ENCODE measurements at regions not wholly inside any gene's neighbourhood (a gene's known extent, or its start where the extent isn't known, plus 50 kb on each side); places are given as distances from the start of the nearest gene placed in this dataset.

GRCh38 chr10:2906974-2907373 is 160.4 kb upstream of the PFKP start:
- Histone ChIP-seq H3K27me3 (peaks cover 0 to 50% (median 27%) of the 10 kb centered on the region in 7 donors), H3K9me3 (no peaks in the 10 kb centered on the region), H3K4me1 (no peaks in the 10 kb centered on the region), H3K4me3 (no peak overlapping the region), H3K27ac (no peak overlapping the region), H3K36me3 (no peaks in the 10 kb centered on the region)
- 85 to 89% methylated on average over 2 of the region's 2 CpGs for WGBS, 2 donors
- intact Hi-C loops (cut with DNase I) = no loop called here
- no peak for TF ChIP-seq CTCF (IDR thresholded peaks at IDR 0.05)
- no peak for ATAC-seq
- no peak for DNase-seq

- H3K4me1 ChIP-seq = no peaks in the 10 kb centered on the region
These were observed 161.5 kb upstream of the PFKP start for GRCh38 chr10:2905851-2906250.

GRCh38 chr10:2900530-2900929 is 166.8 kb upstream of the PFKP start:
- ATAC-seq (no peak), DNase-seq (no peak)
- Histone ChIP-seq H3K27ac (no peak overlapping the region), H3K4me3 (no peak overlapping the region), H3K4me1 (no peaks in the 10 kb centered on the region), H3K9me3 (no peaks in the 10 kb centered on the region), H3K36me3 (no peaks in the 10 kb centered on the region), H3K27me3 (peaks cover 0 to 43% (median 14%) of the 10 kb centered on the region in 7 donors)
- 80 to 86% methylated on average over 6 of the region's 6 CpGs for WGBS, 2 donors
- no peak for TF ChIP-seq CTCF (IDR thresholded peaks at IDR 0.05)
- intact Hi-C loops (cut with DNase I) = no loop called here

More at GRCh38 chr10:2905851-2906250, 161.5 kb upstream of the PFKP start:
- Histone ChIP-seq H3K36me3 (no peaks in the 10 kb centered on the region), H3K4me3 (no peak overlapping the region), H3K9me3 (no peaks in the 10 kb centered on the region), H3K27ac (no peak overlapping the region), H3K27me3 (peaks cover 0 to 46% (median 21%) of the 10 kb centered on the region in 7 donors)
- WGBS, 2 donors = 59 to 65% methylated on average over 9 of the region's 9 CpGs
- ATAC-seq (no peak), DNase-seq (no peak)
- no peak for TF ChIP-seq CTCF (IDR thresholded peaks at IDR 0.05)
- intact Hi-C loops (cut with DNase I) = no loop called here

GRCh38 chr10:2899246-2899951 is 167.9 kb upstream of the PFKP start:
- Histone ChIP-seq H3K9me3 (no peaks in the 10 kb centered on the region), H3K27me3 (peaks cover 0 to 31% (median 4%) of the 10 kb centered on the region in 7 donors), H3K27ac (no peak overlapping the region), H3K4me3 (no peak overlapping the region), H3K36me3 (no peaks in the 10 kb centered on the region), H3K4me1 (no peaks in the 10 kb centered on the region)
- ATAC-seq = no peak
- no peak for DNase-seq
- no peak for TF ChIP-seq CTCF (IDR thresholded peaks at IDR 0.05)
- WGBS, 2 donors = 80 to 81% methylated on average over 19 of the region's 19 CpGs
- intact Hi-C loops (cut with DNase I) = no loop called here
